Right lobe of liver (tissue), 6 donors: ENCODE measurements at regions not wholly inside any gene's neighbourhood (a gene's known extent, or its start where the extent isn't known, plus 50 kb on each side); places are given as distances from the start of the nearest gene placed in this dataset.

Source experiments
- ATAC-seq, 4 donors: fragments of 200-7000 bp; cut with Tn5 transposase; one replicate each; pipeline ENCODE4 v1.9.1; 2020; ENCODE audit warnings: mild to moderate bottlenecking in 4 of 4, moderate library complexity in 4 of 4
- DNase-seq, 3 donors: peaks; one replicate each; pipeline ENCODE4 v3.0.0-alpha.2; 2020
- H3K27ac ChIP-seq, 3 donors: fragments of 200-600 bp; one replicate each; pipeline ENCODE4 v1.8.0; 2022
- H3K27me3 ChIP-seq, 2 donors: fragments of 200-600 bp; one replicate each; pipeline ENCODE4 v1.8.0; 2022
- H3K36me3 ChIP-seq, 4 donors: fragments of 200-600 bp; sonication (generic) in 1 of 4; one replicate each; pipeline versions ENCODE4 v1.5.1 to v1.8.0; 2017 to 2022; ENCODE audit warnings: control low read depth in 1 of 4
- H3K4me1 ChIP-seq, 4 donors: fragments of 200-600 bp; sonication (generic) in 1 of 4; one replicate each; pipeline versions ENCODE4 v1.5.1 to v1.8.0; 2017 to 2022; ENCODE audit warnings: control low read depth in 1 of 4
- H3K4me3 ChIP-seq, 3 donors: fragments of 200-600 bp; one replicate each; pipeline ENCODE4 v1.8.0; 2022
- H3K9me3 ChIP-seq, 4 donors: fragments of 200-600 bp; sonication (generic) in 1 of 4; one replicate each; pipeline versions ENCODE4 v1.5.1 to v1.8.0; 2017 to 2022; ENCODE audit warnings: control low read depth in 1 of 4
- POLR2A ChIP-seq: fragments of 450-650 bp; IDR thresholded peaks from one replicate; pipeline ENCODE4 v1.6.1; 2017; ENCODE audit warnings: antibody characterized with exemption, mild to moderate bottlenecking
- WGBS: methylation state at CpG from one replicate; pipeline ENCODE4 v1.1.6; 2018; ENCODE audit warnings: low coverage, low lambda C conversion rate; ENCODE audit not compliant: insufficient coverage; ENCODE audit errors: missing lambda C conversion rate; 5-methylcytosine and 5-hydroxymethylcytosine counted together
- intact Hi-C, 2 donors: fragments of 100-400 bp; cut with DNase I; formaldehyde crosslinking; loops; one replicate each; pipeline versions ENCODE4 v1.11.2 to v1.14.1; 2022
- TF ChIP-seq, protein P1 (sequence below), 4 donors: fragments of 200-600 bp in 3 of 4; fragments of 450-650 bp in 1 of 4; IDR thresholded peaks; one replicate each; pipeline versions ENCODE4 v1.5.1 to v1.8.0; 2016 to 2022; ENCODE audit warnings: antibody characterized with exemption in 4 of 4, mild to moderate bottlenecking in 2 of 4
- donor health status: DM: no; HTN: yes; CAD: no.
- donor health status: DM: no; HTN: no; CAD: no.
- donor health status: DM: no; HTN: no; CAD: no.
- donor health status: DM: no; HTN: yes; CAD: no.
- donor health status: DM: no; HTN: yes; CAD: no.

DNA sequence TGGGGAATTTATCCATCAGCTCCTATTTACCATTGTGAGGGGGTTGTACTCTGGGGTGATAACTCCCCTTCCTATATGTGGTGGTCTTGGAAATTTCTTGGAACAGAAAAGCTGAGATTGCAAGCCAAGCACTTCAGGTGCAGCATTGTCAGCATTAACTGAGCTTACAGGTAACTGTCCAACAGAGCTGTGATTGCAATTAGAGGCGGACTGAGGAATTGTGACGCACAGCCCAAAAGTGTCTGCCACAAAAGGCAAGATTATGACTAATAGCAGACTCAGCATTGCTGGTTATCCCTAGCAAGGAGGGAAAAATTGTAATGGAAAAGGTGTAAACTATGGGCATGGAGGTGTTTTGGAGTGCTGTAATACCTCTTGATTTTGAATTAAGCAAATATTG is 126.1 kb upstream of the AGR3 start:
- no peak for ATAC-seq
- Histone ChIP-seq H3K27ac (no peak overlapping the region), H3K27me3 (no peaks in the 10 kb centered on the region), H3K4me1 (no peaks in the 10 kb centered on the region), H3K9me3 (no peaks in the 10 kb centered on the region), H3K36me3 (no peaks in the 10 kb centered on the region), H3K4me3 (no peak overlapping the region)
- intact Hi-C loops, result no loop called here
- WGBS, result 80% methylated on average over 1 of the region's 2 CpGs
- TF ChIP-seq POLR2A, result no peak
- TF ChIP-seq, protein P1, sequence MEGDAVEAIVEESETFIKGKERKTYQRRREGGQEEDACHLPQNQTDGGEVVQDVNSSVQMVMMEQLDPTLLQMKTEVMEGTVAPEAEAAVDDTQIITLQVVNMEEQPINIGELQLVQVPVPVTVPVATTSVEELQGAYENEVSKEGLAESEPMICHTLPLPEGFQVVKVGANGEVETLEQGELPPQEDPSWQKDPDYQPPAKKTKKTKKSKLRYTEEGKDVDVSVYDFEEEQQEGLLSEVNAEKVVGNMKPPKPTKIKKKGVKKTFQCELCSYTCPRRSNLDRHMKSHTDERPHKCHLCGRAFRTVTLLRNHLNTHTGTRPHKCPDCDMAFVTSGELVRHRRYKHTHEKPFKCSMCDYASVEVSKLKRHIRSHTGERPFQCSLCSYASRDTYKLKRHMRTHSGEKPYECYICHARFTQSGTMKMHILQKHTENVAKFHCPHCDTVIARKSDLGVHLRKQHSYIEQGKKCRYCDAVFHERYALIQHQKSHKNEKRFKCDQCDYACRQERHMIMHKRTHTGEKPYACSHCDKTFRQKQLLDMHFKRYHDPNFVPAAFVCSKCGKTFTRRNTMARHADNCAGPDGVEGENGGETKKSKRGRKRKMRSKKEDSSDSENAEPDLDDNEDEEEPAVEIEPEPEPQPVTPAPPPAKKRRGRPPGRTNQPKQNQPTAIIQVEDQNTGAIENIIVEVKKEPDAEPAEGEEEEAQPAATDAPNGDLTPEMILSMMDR (IDR thresholded peaks at IDR 0.05), result no peak
- DNase-seq, result no peak

DNA sequence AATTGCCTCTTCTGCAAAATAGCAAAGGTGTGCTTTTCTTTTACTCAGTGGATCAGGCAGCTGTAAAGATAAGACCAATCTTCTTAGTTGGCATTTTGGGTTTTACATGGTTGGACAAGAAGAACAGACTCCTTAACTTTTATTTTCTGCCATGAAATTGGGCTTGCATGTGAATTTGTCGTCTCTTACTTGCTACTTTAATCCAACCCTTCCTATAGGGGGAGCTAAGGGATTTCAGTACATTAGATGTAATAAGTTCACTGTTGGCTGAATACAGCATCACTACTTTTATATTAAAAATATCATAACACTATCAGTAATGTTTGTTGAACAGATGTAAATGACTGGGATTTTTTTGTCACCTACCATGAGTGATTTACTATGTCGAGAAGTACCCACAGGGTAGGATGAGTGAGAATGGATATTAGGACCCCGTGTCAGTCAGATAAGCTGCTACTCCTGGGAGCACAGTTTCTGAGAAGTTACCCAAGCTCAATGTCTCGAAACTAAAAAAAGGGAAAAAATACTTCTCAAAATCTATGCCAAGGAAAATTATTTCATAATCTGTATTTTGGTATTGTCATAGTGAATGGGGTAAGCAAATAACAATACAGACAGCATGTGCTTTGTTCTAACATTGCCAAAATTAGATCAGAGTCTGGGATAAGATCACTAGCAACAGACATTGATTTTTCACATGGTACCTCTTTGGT is 127.4 kb upstream of the AGR3 start:
- intact Hi-C loops, result no loop called here
- TF ChIP-seq POLR2A, result no peak
- TF ChIP-seq, protein P1 (IDR thresholded peaks at IDR 0.05), result peak; percentile 48 to 56 (median 49)
- peak; percentile 70 to 82 (median 78) for ATAC-seq
- Histone ChIP-seq H3K4me1 (no peaks in the 10 kb centered on the region), H3K9me3 (no peaks in the 10 kb centered on the region), H3K4me3 (no peak overlapping the region), H3K36me3 (no peaks in the 10 kb centered on the region), H3K27ac (no peak overlapping the region), H3K27me3 (no peaks in the 10 kb centered on the region)
- 40% methylated on average over 4 of the region's 4 CpGs for WGBS
- no peak for DNase-seq

DNA sequence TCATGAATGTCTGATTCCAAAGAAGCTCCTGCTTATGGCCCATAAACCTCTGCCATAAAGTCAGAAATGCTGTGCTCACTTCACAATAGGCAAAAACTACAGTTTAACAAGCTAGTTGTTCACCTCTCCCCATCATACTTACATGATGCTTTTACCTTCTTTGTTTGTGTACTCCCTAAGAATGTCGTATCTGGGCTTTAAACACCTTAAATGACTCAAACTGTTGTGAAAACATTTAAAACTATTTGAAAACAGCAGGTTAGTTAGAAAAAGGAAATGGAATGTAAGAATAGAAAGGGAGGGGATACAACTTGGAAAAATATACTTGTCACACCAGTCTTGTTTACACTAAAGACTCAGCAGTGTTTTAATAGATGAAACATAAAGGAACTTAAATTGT is 128.2 kb upstream of the AGR3 start:
- intact Hi-C loops, result no loop called here
- Histone ChIP-seq H3K36me3 (no peaks in the 10 kb centered on the region), H3K4me3 (no peak overlapping the region), H3K27ac (no peak overlapping the region), H3K4me1 (no peaks in the 10 kb centered on the region), H3K9me3 (no peaks in the 10 kb centered on the region), H3K27me3 (no peaks in the 10 kb centered on the region)
- DNase-seq, result no peak
- ATAC-seq, result no peak
- WGBS, result 64% methylated on average over 1 of the region's 1 CpG
- TF ChIP-seq POLR2A, result no peak
- TF ChIP-seq, protein P1 (IDR thresholded peaks at IDR 0.05), result no peak

- Histone ChIP-seq H3K27ac (no peak overlapping the region), H3K4me1 (no peaks in the 10 kb centered on the region), H3K36me3 (no peaks in the 10 kb centered on the region), H3K9me3 (no peaks in the 10 kb centered on the region), H3K27me3 (no peaks in the 10 kb centered on the region), H3K4me3 (no peak overlapping the region)
- no peak for TF ChIP-seq POLR2A
- TF ChIP-seq, protein P1 (IDR thresholded peaks at IDR 0.05), result no peak
- no peak for DNase-seq
- intact Hi-C loops, result no loop called here
- WGBS, result 44% methylated on average over 2 of the region's 2 CpGs
- ATAC-seq, result peak in 2 of 4 donors; percentile 25 to 40
Measured at GRCh38 chr7:17010637-17011300, 129.0 kb upstream of the AGR3 start.
